Progenitor cell of endocrine pancreas (in vitro differentiated cells): ENCODE measurements at regions not wholly inside any gene's neighbourhood (a gene's known extent, or its start where the extent isn't known, plus 50 kb on each side); places are given as distances from the start of the nearest gene placed in this dataset.

Experiments used
- DNase-seq: peaks from one replicate; pipeline ENCODE4 v3.0.0; 2021; ENCODE audit warnings: low spot score; ENCODE audit not compliant: unreplicated experiment
- H3K27ac Mint-ChIP-seq: 2 replicates; pipeline ENCODE4 v1.8.0; 2021; ENCODE audit warnings: mild to moderate bottlenecking, moderate library complexity, mixed read lengths
- H3K27me3 Mint-ChIP-seq: 2 replicates; pipeline ENCODE4 v1.8.0; 2021; ENCODE audit warnings: mixed read lengths
- H3K36me3 Mint-ChIP-seq: 2 replicates; pipeline ENCODE4 v1.8.0; 2022; ENCODE audit warnings: mixed read lengths; ENCODE audit not compliant: insufficient read depth
- H3K4me1 Mint-ChIP-seq: 2 replicates; pipeline ENCODE4 v1.8.0; 2021; ENCODE audit warnings: low read depth, mixed read lengths
- H3K4me3 Mint-ChIP-seq: 2 replicates; pipeline ENCODE4 v1.8.0; 2021; ENCODE audit warnings: low read depth, mild to moderate bottlenecking, moderate library complexity, mixed read lengths
- H3K9me3 Mint-ChIP-seq: 2 replicates; pipeline ENCODE4 v1.8.0; 2021; ENCODE audit warnings: low read depth, mixed read lengths
- TF ChIP-seq, protein P1 (sequence below): fragments of 200-600 bp; sonication (generic); IDR thresholded peaks from one replicate; pipeline ENCODE4 v1.5.0; 2021; ENCODE audit warnings: antibody characterized with exemption, mild to moderate bottlenecking; ENCODE audit not compliant: unreplicated experiment

DNA sequence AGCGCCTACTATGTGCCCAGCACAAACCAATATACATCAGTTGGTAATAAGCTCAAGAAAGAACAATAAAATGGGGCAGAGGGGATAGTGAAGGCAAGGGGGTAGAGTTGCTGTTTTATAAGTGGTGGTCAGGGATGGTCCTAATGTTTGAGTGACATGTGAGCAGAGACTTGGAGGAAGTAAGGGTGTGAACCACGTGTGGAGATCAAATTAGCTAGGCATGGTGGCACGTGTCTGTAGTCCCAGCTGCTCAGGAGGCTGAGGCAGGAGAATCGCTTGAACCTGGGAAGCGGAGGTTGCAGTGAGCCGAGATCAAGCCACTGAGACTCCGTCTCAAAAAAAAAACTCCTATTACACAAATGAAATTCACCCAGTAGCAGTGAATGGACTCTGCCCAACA lies 56.5 kb downstream of the IRX6 start:
- no peak for DNase-seq

DNA sequence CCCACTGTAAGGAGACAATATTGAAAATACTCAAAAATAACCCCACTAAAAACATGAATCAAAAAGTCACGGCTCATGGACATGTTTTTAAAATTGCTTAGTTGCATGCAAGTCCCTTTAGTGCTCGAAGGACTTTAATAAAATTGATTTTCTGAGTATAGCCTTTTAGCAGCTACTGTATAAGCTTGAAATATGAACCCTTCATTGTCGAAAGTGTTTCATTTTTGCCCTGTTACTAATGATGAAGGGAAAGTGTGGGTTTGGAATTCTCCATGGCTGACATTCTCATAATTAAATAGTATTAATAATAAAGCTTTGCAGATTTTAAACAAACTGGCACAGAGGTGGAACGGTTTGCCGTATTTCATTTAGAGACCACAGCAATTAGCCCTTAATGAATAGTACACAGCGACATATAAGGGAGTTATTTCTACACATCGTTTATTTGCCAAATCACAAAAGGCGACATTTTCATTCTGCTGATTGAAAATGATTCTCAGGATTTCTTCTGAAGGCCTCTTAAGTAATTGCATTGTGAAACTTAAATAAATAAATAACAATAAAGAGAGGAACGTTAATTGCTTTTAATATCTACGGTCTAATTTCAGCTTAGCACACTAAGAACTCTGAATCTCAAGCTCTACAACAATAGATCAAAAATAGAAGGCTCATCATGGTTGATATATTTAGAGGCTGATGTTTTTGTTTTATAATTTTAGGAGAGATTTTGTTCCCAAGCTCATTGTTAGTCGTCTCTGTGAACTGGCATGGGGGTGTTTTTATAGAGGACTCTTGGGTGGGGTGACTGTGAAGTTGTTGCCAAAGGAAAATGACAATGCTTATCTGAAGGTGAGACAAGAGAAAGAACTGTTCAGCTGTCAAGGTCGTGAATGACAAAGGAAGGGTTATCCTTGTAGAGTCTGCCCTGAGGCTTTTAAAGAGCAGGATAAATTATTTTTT lies 60.6 kb downstream of the IRX6 start:
- peaks cover 12% of the 10 kb centered on the region for H3K27me3 Mint-ChIP-seq
- H3K36me3 Mint-ChIP-seq: no peaks in the 10 kb centered on the region
- no peak overlapping the region for H3K4me3 Mint-ChIP-seq
- TF ChIP-seq, protein P1, sequence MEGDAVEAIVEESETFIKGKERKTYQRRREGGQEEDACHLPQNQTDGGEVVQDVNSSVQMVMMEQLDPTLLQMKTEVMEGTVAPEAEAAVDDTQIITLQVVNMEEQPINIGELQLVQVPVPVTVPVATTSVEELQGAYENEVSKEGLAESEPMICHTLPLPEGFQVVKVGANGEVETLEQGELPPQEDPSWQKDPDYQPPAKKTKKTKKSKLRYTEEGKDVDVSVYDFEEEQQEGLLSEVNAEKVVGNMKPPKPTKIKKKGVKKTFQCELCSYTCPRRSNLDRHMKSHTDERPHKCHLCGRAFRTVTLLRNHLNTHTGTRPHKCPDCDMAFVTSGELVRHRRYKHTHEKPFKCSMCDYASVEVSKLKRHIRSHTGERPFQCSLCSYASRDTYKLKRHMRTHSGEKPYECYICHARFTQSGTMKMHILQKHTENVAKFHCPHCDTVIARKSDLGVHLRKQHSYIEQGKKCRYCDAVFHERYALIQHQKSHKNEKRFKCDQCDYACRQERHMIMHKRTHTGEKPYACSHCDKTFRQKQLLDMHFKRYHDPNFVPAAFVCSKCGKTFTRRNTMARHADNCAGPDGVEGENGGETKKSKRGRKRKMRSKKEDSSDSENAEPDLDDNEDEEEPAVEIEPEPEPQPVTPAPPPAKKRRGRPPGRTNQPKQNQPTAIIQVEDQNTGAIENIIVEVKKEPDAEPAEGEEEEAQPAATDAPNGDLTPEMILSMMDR: no peak
- no peaks in the 10 kb centered on the region for H3K9me3 Mint-ChIP-seq
- H3K27ac Mint-ChIP-seq: no peak overlapping the region
- H3K4me1 Mint-ChIP-seq: no peaks in the 10 kb centered on the region
- no peak for DNase-seq

More for the DNA sequence above, 56.5 kb downstream of the IRX6 start:
- no peak overlapping the region for H3K4me3 Mint-ChIP-seq
- TF ChIP-seq, protein P1: no peak
- H3K36me3 Mint-ChIP-seq: no peaks in the 10 kb centered on the region
- H3K4me1 Mint-ChIP-seq: no peaks in the 10 kb centered on the region
- H3K27me3 Mint-ChIP-seq: peaks cover 12% of the 10 kb centered on the region
- H3K27ac Mint-ChIP-seq: no peak overlapping the region
- no peaks in the 10 kb centered on the region for H3K9me3 Mint-ChIP-seq

DNA sequence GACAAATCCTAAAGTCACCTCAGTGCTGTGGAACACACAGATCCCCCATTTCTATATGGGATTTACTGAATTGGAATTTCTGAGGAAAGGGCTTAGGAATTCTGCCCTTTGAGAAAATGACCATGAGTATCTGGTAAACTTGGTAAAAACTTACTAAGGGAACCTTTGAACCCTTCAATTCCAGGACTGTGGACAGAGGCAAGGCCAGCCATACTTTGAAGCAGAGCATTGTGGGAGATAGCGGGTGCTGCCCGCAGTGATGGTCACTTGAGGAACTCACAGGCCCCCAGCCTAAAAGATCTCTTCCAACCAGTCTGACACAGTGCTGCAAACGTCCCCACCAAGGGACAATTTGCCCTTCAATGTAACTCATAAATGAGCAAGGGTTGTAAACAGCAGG lies 61.4 kb downstream of the IRX6 start:
- H3K9me3 Mint-ChIP-seq: no peaks in the 10 kb centered on the region
- H3K27me3 Mint-ChIP-seq: peaks cover 5% of the 10 kb centered on the region
- H3K4me3 Mint-ChIP-seq: no peak overlapping the region
- TF ChIP-seq, protein P1: no peak
- peak overlapping the region; percentile 12 for H3K27ac Mint-ChIP-seq
- no peaks in the 10 kb centered on the region for H3K36me3 Mint-ChIP-seq
- no peaks in the 10 kb centered on the region for H3K4me1 Mint-ChIP-seq
- no peak for DNase-seq

DNA sequence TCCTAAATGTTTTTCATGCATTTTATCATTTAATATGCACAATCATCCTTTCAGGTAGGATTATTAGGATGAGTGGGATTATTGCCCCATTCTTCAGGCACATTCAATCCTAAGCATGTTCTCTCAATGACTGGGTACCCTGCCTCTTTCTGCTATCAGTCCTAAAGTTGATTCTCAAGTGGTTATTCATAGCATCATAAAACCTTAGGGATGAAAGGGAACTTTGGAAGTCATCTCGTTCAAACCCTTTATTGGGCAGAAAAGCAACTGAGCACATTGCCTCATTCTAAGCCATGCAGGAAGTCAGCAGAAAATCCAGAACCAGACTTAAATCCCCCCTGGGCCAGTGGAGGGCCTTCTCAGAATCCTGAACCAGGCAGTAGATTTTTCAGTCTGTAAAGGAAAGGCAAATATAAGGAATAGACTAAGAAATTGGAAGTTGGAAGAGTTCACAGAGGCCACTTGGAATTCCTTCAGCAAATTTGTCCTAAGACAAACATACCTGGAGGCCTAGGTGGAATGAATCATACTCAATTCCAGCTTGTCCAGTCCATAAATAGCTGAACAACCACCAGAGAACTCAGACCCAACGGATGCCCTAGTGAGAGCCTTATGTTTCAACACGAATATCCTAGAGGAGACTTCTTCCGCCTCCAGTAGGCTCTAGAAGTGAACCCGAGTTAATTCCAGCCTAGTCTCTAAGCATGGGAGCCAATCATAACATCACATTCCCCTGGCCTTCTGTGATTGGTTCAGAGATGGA lies 62.7 kb downstream of the IRX6 start:
- H3K9me3 Mint-ChIP-seq: no peaks in the 10 kb centered on the region
- H3K27ac Mint-ChIP-seq: no peak overlapping the region
- no peaks in the 10 kb centered on the region for H3K36me3 Mint-ChIP-seq
- peaks cover 3% of the 10 kb centered on the region for H3K27me3 Mint-ChIP-seq
- TF ChIP-seq, protein P1: no peak
- DNase-seq: no peak
- no peaks in the 10 kb centered on the region for H3K4me1 Mint-ChIP-seq
- no peak overlapping the region for H3K4me3 Mint-ChIP-seq

DNA sequence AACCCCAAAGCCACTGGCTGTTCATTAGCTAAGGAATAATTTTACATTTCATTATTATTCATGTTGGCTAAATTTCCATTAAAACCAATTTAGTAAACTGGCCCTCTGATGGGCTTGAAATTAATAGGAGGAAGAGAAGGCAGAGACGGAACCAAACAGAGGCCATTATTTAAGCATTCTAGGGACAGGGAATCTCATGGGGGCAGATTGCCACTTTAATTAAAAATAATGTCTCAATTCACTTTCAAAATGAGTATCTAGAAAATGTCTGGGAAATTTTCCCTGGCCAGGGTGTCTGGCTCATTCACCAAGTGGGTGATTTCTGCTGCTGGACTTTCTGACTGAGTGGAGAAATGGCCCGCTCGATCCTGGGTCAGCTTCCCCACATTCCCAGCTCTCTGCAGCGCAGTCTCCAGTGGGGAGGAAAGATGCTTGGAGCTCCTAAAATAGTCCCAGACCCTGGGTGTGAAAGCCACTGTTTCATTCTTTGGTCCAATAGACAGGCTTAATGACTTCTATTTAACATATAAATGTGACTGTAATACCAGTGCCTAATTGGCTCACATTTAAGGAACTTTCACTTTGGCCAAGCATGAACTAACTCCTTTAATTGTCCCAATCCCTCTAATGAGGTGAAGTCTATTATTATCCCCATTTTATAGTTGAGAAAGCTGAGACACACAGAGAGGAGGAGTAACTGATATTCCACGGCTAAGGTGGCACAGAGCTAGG lies 64.3 kb downstream of the IRX6 start:
- TF ChIP-seq, protein P1: no peak
- Mint-ChIP-seq H3K4me3 (no peak overlapping the region), H3K9me3 (no peaks in the 10 kb centered on the region), H3K4me1 (no peaks in the 10 kb centered on the region), H3K27ac (no peak overlapping the region), H3K36me3 (no peaks in the 10 kb centered on the region), H3K27me3 (peaks cover 3% of the 10 kb centered on the region)
- DNase-seq: no peak
